ENCODE measurements at regions not wholly inside any gene's neighbourhood (a gene's known extent, or its start where the extent isn't known, plus 50 kb on each side); places are given as distances from the start of the nearest gene placed in this dataset.

DNA sequence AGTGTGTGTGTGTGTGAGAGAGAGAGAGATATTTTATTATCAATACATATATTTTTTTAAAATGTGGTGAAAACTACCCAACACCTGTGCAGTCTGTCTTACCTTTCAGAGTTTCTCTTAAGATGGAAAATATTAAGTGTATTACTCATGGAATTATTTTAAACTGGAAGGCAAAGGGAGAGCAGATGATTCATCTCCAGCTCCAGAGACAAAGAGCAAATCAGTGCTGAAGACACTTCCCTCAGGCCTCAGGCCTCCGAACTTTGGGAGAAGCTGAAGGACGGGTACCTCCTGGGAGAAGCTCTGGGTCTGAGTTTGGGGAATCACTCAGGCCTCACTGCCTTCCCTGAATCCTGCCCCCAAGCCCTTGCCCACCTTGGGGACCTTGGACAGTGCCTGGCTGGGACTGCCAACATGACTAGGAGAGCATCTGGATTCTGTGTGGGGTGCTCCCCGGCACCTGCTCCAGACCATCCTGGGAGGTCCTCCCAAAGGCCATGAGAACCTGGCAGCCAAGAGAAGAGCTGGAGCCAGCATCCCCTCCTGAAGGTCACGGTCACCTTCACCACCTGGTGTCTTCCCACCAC, 170.4 kb upstream of the UBL3 start:
- TF ChIP-seq, protein P1, sequence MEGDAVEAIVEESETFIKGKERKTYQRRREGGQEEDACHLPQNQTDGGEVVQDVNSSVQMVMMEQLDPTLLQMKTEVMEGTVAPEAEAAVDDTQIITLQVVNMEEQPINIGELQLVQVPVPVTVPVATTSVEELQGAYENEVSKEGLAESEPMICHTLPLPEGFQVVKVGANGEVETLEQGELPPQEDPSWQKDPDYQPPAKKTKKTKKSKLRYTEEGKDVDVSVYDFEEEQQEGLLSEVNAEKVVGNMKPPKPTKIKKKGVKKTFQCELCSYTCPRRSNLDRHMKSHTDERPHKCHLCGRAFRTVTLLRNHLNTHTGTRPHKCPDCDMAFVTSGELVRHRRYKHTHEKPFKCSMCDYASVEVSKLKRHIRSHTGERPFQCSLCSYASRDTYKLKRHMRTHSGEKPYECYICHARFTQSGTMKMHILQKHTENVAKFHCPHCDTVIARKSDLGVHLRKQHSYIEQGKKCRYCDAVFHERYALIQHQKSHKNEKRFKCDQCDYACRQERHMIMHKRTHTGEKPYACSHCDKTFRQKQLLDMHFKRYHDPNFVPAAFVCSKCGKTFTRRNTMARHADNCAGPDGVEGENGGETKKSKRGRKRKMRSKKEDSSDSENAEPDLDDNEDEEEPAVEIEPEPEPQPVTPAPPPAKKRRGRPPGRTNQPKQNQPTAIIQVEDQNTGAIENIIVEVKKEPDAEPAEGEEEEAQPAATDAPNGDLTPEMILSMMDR (conservative IDR thresholded peaks at IDR 0.05 in 1 of 2, IDR thresholded peaks at IDR 0.05 in 1 of 2; ENCODE audit: low read depth in 1 of 2, low read length in 2 of 2): no peak
- no peak for TF ChIP-seq EZH2 (IDR thresholded peaks at IDR 0.05; ENCODE audit: low read length, missing control alignments)

All from fibroblast of lung (primary cell).